Endothelial cell of umbilical vein (primary cell): ENCODE measurements at regions not wholly inside any gene's neighbourhood (a gene's known extent, or its start where the extent isn't known, plus 50 kb on each side); places are given as distances from the start of the nearest gene placed in this dataset.

Source experiments
- BruUV-seq: library from RNA; stranded (reverse); fragments of 400-500 nt; replicated peaks from 2 replicates; lab custom pipeline; 2021; lab: Mats Ljungman, UMichigan
- CTCF ChIA-PET: fragments of 300-600, 350-600 bp; sonication (Branson Sonifier 250); formaldehyde crosslinking; loops from one replicate; lab custom pipeline; 2021; ENCODE audit warnings: antibody characterized with exemption, inconsistent platforms; lab: Charles Lee
- POLR2A ChIA-PET: fragments of 300-600, 350-600 bp; sonication (Branson Sonifier 250); formaldehyde crosslinking; loops from one replicate; lab custom pipeline; 2021; ENCODE audit warnings: antibody characterized with exemption, inconsistent platforms; lab: Charles Lee
- DNase-seq: peaks from one replicate; pipeline ENCODE4 v3.0.0-alpha.2; 2011; ENCODE audit warnings: low read depth, low spot score
- FAIRE-seq: peaks from 2 replicates; lab custom pipeline; 2011; peaks lifted over from hg19 to GRCh38; lab: Jason Lieb, UNC
- H2AFZ ChIP-seq: 2 replicates; pipeline ENCODE4 v1.6.0; 2012; ENCODE audit warnings: low read depth, low read length, control low read depth, inconsistent platforms
- H3K27ac ChIP-seq: 2 replicates; pipeline ENCODE4 v1.5.1; 2011; ENCODE audit warnings: low read depth, mild to moderate bottlenecking, control low read depth, low read length, moderate library complexity; ENCODE audit not compliant: insufficient read depth
- H3K27me3 ChIP-seq, 2 experiments: 2 replicates each; pipeline versions ENCODE4 v1.6.0 to v1.6.1; 2011; ENCODE audit warnings: low read length in 2 of 2, mixed read lengths in 1 of 2; ENCODE audit not compliant: control insufficient read depth in 2 of 2, insufficient read depth in 2 of 2
- H3K36me3 ChIP-seq, 2 experiments: 2 replicates in 1 of 2; 3 replicates in 1 of 2; pipeline ENCODE4 v1.5.1; 2011; ENCODE audit warnings: low read length in 2 of 2, mild to moderate bottlenecking in 1 of 2, moderate library complexity in 1 of 2; ENCODE audit not compliant: control insufficient read depth in 2 of 2, insufficient read depth in 2 of 2; ENCODE audit errors: extremely low read depth in 1 of 2
- H3K4me1 ChIP-seq: 3 replicates; pipeline ENCODE4 v1.5.1; 2011; ENCODE audit warnings: mild to moderate bottlenecking, low read length; ENCODE audit not compliant: control insufficient read depth, insufficient read depth; ENCODE audit errors: extremely low read depth
- H3K4me2 ChIP-seq: 2 replicates; pipeline ENCODE4 v1.6.1; 2011; ENCODE audit warnings: low read length, control low read depth, mixed read lengths; ENCODE audit not compliant: insufficient read depth
- H3K4me3 ChIP-seq, 3 experiments: fragments of 200-600 bp in 1 of 3; sonication (generic), shearing (Covaris generic) in 1 of 3; replicated peaks in 1 of 3; 2 replicates each; pipeline ENCODE4 v1.5.1; 2011 to 2016; ENCODE audit warnings: control low read depth in 3 of 3, low read length in 3 of 3, mild to moderate bottlenecking in 2 of 3, inconsistent platforms in 1 of 3, low read depth in 1 of 3, moderate library complexity in 1 of 3; ENCODE audit not compliant: insufficient read depth in 1 of 3
- H3K79me2 ChIP-seq: 2 replicates; pipeline ENCODE4 v1.6.0; 2012; ENCODE audit warnings: low read length, inconsistent platforms; ENCODE audit not compliant: control insufficient read depth, insufficient read depth
- H3K9ac ChIP-seq: replicated peaks from 2 replicates; pipeline ENCODE3; 2011; ENCODE audit warnings: low read length, control low read depth; ENCODE audit not compliant: insufficient read depth; ENCODE audit errors: extremely low read depth
- H3K9me1 ChIP-seq: replicated peaks from 3 replicates; pipeline ENCODE4 v1.6.0; 2011; ENCODE audit warnings: mild to moderate bottlenecking, low read length; ENCODE audit not compliant: control insufficient read depth, insufficient read depth; ENCODE audit errors: extremely low read depth
- H3K9me3 ChIP-seq: replicated peaks from 2 replicates; pipeline ENCODE4 v1.5.1; 2012; ENCODE audit warnings: low read length, inconsistent platforms; ENCODE audit not compliant: control insufficient read depth, insufficient read depth
- H4K20me1 ChIP-seq: replicated peaks from 2 replicates; pipeline ENCODE3; 2011; ENCODE audit warnings: mild to moderate bottlenecking, low read length; ENCODE audit not compliant: control insufficient read depth, insufficient read depth; ENCODE audit errors: extremely low read depth
- EZH2 ChIP-seq: IDR thresholded peaks from 2 replicates; pipeline ENCODE4 v1.6.1; 2012; ENCODE audit warnings: borderline replicate concordance, low read depth, mild to moderate bottlenecking, moderate library complexity, low read length, inconsistent platforms; ENCODE audit not compliant: severe bottlenecking
- FOS ChIP-seq: IDR thresholded peaks from 2 replicates; pipeline ENCODE4 v1.6.1; 2011; ENCODE audit warnings: mild to moderate bottlenecking, low read length, moderate library complexity, borderline replicate concordance; ENCODE audit not compliant: insufficient read depth
- GATA2 ChIP-seq: IDR thresholded peaks from 2 replicates; pipeline ENCODE4 v1.7.0; 2011; ENCODE audit warnings: low read depth, mild to moderate bottlenecking, moderate library complexity, mixed read lengths, low read length; ENCODE audit not compliant: insufficient read length, insufficient read depth
- JUN ChIP-seq: IDR thresholded peaks from 2 replicates; pipeline ENCODE4 v1.6.1; 2011; ENCODE audit warnings: borderline replicate concordance, low read depth; ENCODE audit not compliant: insufficient read length, insufficient read depth
- MYC ChIP-seq: IDR thresholded peaks from one replicate; pipeline ENCODE4 v1.6.1; 2011; ENCODE audit warnings: mild to moderate bottlenecking, low read depth, low read length
- POLR2A ChIP-seq: IDR thresholded peaks from 2 replicates; pipeline ENCODE4 v1.6.1; 2012; ENCODE audit warnings: low read depth, mild to moderate bottlenecking, control low read depth, low read length
- POLR2AphosphoS5 ChIP-seq: IDR thresholded peaks from 2 replicates; pipeline ENCODE4 v1.6.1; 2012; ENCODE audit warnings: low read depth, mild to moderate bottlenecking, control low read depth, low read length, moderate library complexity; ENCODE audit not compliant: insufficient read depth
- dilution Hi-C: fragments of 300-500 bp; cut with MboI; formaldehyde crosslinking; loops from one replicate; pipeline ENCODE4 v1.15.0; 2019; ENCODE audit warnings: low sequenced_read_pairs; ENCODE audit not compliant: extremely low pct_ligation_motif_present
- intact Hi-C: fragments of 100-400 bp; cut with micrococcal nuclease; formaldehyde crosslinking; loops from one replicate; pipeline ENCODE4 v1.10.0; 2022
- TF ChIP-seq, protein P1 (sequence below): IDR thresholded peaks from 2 replicates; pipeline ENCODE4 v1.6.1; 2011; ENCODE audit not compliant: insufficient read depth, insufficient read length
- TF ChIP-seq, protein P2 (sequence below), 2 donors: IDR thresholded peaks; 1 replicate in 1 of 2; 2 replicates in 1 of 2; pipeline ENCODE4 v1.5.1; 2011; ENCODE audit warnings: low read length in 2 of 2, mild to moderate bottlenecking in 2 of 2, moderate library complexity in 2 of 2, control low read depth in 1 of 2, inconsistent platforms in 1 of 2, low read depth in 1 of 2; ENCODE audit not compliant: insufficient read depth in 1 of 2; ENCODE audit errors: extremely low read depth in 1 of 2

DNA sequence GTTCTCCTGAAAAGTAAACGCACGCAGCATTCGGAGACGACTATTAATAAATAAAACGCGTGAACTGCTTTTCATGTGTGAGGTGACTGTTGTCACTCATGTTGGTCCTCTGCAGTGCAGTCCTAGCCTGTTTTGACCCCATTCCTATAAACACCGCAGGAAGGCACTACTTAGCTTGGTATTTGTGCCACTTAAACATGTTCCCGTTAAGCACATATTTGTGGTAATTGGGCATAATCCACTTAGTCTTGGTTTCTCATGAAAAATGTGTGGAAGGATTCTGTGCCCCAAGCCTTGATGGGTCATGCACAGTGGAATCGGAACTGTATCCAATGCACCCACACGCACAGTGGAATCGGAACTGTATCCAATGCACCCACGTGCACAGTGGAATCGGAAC is 313.9 kb downstream of the THBS2 start:
- H3K9me3 ChIP-seq = peaks cover 1% of the 10 kb centered on the region
- H3K4me2 ChIP-seq = no peak overlapping the region
- no peak overlapping the region for H3K9ac ChIP-seq
- no peaks in the 10 kb centered on the region for H3K4me1 ChIP-seq
- no peaks in the 10 kb centered on the region for H3K27me3 ChIP-seq
- ChIA-PET CTCF (no interaction called here), POLR2A (no interaction called here)
- dilution Hi-C loops = no loop called here
- DNase-seq = no peak
- FAIRE-seq = no peak
- no peaks in the 10 kb centered on the region for H3K36me3 ChIP-seq
- no peaks in the 10 kb centered on the region for H3K79me2 ChIP-seq
- no peak overlapping the region for H3K27ac ChIP-seq
- no peaks in the 10 kb centered on the region for H3K9me1 ChIP-seq
- BruUV-seq = no TSS peak
- intact Hi-C loops = no loop called here
- TF ChIP-seq MYC (no peak), JUN (no peak), POLR2AphosphoS5 (no peak), POLR2A (no peak), GATA2 (no peak), FOS (no peak), EZH2 (no peak)
- TF ChIP-seq, protein P1, sequence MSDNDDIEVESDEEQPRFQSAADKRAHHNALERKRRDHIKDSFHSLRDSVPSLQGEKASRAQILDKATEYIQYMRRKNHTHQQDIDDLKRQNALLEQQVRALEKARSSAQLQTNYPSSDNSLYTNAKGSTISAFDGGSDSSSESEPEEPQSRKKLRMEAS = no peak
- TF ChIP-seq, protein P2, sequence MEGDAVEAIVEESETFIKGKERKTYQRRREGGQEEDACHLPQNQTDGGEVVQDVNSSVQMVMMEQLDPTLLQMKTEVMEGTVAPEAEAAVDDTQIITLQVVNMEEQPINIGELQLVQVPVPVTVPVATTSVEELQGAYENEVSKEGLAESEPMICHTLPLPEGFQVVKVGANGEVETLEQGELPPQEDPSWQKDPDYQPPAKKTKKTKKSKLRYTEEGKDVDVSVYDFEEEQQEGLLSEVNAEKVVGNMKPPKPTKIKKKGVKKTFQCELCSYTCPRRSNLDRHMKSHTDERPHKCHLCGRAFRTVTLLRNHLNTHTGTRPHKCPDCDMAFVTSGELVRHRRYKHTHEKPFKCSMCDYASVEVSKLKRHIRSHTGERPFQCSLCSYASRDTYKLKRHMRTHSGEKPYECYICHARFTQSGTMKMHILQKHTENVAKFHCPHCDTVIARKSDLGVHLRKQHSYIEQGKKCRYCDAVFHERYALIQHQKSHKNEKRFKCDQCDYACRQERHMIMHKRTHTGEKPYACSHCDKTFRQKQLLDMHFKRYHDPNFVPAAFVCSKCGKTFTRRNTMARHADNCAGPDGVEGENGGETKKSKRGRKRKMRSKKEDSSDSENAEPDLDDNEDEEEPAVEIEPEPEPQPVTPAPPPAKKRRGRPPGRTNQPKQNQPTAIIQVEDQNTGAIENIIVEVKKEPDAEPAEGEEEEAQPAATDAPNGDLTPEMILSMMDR (IDR thresholded peaks at IDR 0.05; ENCODE audit: extremely low read depth in 1 of 2, insufficient read depth in 1 of 2, low read depth in 1 of 2, low read length in 2 of 2) = no peak
- H4K20me1 ChIP-seq = no peaks in the 10 kb centered on the region
- H3K4me3 ChIP-seq = no peak overlapping the region
- H2AFZ ChIP-seq = no peak overlapping the region
